Inflammatory macrophage (primary cell): ENCODE measurements at regions not wholly inside any gene's neighbourhood (a gene's known extent, or its start where the extent isn't known, plus 50 kb on each side); places are given as distances from the start of the nearest gene placed in this dataset.

ENCODE experiments used
- DNase-seq, 2 donors: peaks; one replicate each; pipeline ENCODE4 v3.0.0-alpha.2; 2020 to 2022

DNA sequence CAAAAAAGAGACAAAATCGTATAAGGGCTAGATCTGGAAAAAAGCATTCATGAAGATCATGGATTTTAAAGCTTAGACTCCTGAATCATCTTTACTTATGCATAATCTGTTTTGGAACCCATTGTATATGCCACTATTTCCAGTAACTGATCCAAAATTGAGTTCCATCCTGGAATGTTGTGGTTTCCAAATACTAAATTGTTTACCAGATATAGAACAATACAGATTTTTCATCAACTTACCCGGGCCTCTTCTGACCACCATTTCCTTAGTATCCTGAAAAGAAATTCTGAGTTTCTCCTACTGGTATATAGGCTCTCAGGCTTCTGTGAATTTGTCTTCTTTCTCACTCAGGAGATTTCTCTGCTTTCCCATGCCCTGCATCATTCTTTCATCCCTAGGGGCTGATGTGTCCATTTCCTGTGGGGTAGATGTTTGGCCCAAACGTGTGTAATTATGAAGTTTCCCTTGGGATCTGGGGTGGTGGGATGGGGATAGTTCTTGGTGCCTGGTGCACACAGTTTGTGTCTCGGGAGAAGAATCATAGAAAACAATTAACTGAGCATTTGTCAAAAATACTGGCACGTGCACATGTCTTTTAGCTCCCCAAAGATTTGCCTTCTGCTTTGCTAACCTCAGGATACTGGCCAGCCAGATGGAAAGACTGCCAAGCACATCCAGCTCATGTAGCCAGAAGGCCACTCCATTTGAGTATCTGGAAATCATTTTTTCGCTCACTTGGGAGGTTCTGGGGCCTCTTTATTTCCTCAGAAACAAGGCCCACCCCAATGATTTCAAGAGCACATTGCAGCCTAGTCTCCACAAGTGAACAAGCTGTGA lies 127.8 kb downstream of the NTMT2 start:
- no peak for DNase-seq

DNA sequence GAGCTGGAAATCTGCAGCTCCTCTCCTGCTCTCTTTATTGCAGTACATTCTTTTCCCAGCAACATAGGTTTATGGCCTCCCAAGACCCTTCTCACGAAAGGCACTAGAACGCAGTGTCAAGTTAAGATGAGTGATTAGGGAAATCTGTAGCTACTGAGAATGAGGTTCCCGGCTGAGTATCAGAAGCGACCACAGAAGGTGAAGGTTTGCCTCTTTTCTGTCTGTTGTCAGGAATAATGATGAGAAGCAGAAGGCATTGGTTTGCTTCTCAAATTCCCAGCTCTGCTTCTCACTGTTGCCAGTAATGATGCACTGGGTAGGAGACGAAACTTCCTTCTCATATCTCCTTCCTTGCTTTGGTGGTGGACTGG lies 128.4 kb downstream of the NTMT2 start:
- no peak for DNase-seq

- DNase-seq = no peak
Observed at GRCh38 chr1:170277985-170278384, 132.2 kb downstream of the NTMT2 start.

DNA sequence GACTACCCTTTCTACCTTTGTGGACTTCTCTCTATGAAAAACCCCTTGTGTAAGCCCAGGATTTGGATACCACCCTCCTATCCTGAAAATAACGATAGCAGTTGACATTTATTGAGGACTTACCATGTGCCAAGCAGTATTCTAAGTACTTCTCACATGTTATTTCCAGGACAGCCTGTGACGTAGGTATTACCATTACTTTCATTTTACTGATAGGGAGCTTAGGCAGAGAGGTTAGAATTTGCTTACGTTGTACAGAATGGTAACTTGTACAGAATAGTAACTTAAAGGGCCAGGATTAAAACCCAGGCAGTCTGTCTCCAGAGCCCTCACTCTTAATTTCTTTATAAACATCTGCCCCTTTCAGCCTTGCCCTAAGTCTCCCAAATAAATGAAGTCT lies 138.3 kb downstream of the NTMT2 start:
- no peak for DNase-seq

DNA sequence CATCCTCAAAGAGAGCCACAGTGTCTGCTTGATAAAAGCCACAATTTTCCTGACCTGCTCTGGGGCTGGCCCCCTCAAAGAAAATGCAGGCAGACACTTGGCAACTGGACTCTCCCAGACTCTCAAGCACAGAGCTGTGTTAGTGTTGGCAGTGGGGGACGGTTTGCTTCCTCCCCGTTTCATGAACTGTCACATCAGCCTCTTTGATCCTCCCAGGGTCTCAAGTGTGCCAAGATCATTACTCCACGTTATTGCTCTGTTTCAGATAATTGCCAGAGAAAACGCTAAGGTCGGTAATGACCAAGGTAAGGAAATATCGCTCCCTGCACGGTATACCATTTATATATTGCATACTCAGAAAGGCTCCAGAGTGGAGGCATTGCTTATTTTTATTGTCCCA lies 138.8 kb downstream of the NTMT2 start:
- DNase-seq = no peak

GRCh38 chr1:170284951-170285350 lies 139.2 kb downstream of the NTMT2 start:
- DNase-seq = no peak

DNA sequence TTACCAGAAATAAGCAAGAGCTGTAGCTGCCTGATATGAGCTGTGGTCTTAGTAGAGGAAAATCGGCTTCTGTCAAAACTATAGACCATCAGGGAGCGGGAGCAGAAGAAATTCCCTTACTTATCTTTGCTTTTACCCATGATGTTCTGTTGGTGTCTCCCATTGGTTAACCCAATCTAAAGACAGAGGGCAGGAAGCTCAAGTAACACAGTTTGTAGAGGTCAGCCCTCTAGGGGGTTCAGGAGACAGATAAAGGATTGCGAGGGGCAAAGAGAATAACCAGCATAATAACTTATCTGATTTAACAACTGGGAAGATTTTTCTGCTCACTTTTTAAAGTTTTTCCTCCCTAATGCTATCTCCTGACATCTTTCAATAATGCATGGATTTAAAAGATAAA lies 142.4 kb downstream of the NTMT2 start:
- no peak for DNase-seq

DNA sequence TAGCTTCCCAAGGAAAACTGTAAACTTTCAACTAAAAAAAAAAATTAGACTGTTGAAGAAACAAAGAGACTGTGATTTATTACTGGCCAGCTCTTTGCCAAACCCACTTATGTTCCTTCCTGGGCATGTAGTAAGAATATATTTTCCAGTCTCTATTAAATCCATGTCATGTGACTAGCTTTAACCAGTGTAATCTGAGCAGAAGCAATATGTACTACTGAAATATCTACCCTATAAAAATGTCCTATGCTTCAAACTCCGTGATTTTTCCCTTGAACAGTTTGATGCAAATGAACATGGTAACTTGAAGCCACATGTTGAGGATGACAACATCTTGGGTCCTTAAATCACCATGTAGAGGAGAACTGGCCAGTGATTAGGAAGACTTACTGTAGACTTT lies 144.5 kb downstream of the NTMT2 start:
- DNase-seq = no peak

- no peak for DNase-seq
Observed at GRCh38 chr1:170290991-170291390, 145.2 kb downstream of the NTMT2 start.

GRCh38 chr1:170291516-170291915 lies 145.8 kb downstream of the NTMT2 start:
- DNase-seq = no peak

DNA sequence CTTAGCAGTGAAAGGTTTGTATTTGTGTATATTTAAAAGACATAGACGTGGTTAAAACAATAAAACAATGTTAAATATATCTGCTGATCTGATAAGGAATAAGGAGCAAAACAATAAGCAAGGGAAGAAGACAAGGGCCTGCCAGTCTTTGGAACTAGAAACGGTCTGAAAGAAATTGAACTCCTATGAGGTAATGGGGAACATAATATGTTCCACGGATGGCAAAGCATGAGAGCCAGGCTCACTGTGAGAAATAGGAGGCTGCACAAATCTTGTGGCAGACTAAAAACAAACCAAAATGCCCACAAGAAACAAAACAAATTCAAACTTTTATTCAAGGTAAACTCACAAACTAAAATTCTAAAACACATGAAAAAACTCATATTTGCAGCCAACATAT lies 150.5 kb downstream of the NTMT2 start:
- no peak for DNase-seq

DNA sequence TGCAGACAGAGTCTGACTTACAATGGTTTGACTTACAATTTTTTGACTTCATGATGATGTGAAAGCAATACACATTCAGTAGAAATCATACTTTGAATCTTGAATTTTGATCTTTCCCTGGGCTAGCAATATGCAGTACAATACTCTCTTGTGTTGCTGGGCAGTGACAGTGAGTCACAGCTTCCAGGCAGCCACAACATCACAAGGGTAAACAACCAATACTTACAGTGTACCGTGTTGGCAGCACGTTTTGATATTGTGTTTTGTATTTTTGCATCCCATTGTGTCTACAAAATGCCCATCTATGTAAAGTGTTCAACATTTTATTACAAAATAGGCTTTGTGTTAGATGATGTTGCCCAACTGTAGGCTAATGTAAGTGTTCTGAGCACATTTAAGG lies 150.9 kb downstream of the NTMT2 start:
- DNase-seq = no peak

DNA sequence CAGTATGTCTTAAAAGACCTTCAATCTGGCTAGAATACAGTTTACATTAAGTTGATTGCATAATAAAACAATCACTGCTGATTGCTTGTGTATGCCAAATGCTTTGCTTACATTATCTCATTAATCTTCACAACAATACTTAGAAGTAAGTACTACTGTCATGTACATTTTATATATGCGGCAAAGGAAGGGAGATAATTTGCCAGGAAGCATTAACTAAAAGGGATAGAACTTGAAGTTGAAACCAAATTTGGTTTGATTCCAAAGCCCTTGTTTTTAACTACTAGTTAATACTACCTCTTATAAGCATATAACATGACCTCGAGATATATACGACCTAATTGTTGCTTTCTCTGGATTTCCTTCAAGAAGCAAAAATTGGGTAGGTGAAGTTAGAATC lies 155.8 kb downstream of the NTMT2 start:
- DNase-seq = no peak

- DNase-seq = no peak
Observed at GRCh38 chr1:170303034-170303433, 157.3 kb downstream of the NTMT2 start.

DNA sequence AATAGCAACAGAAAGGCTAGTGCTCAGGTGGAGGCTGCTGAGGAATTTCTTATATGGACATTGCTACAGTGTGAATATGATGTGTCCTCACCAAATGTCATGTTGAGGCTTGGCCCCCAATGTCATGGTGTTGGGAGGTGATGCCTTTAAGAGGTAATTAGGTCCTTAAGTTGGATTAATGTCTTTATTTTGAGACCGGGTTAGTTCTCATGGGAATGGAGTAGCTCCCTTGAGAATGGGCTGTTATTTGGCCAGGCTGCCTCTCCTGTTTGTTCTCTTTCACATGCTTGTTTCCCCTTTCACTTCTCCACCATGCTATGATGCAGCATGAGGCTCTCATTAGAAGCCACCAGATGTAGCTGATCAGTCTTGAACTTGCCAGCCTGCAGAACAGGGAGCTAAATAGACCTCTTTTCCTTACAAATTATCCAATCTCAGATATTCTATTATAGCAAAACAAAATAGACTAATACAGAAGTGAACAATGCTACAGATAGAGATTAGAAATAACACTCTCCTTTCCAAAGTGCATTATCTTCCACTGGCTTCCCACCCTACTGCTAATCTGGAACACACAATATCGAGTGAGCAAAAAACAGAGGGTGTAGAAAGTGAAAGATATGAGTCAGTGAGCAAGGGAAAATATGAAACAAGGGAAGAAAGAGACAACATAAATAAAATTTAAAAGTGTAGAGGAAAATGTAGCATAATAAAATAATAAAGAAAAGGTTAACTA lies 160.2 kb downstream of the NTMT2 start:
- no peak for DNase-seq

- no peak for DNase-seq
Observed at GRCh38 chr1:170306513-170306910, 160.8 kb downstream of the NTMT2 start.

DNA sequence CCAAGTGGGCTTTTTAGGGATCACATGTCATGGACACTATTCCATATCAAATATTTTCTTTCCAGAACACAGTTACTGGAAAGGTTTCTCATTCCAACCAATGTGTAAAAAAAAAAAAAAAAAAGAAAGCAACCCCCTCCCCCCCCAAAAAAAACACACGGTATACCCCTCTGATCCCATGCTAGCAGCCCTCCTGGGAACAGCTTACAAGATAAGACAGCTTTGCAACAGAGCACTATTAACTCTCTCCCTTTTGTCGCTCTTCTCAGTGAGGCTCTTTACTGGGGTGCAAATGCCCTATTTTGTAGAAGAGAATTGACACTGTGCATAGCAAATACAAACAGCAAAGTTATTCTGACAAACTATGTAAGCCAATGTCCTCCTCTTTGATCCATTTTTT lies 161.2 kb downstream of the NTMT2 start:
- DNase-seq = no peak

GRCh38 chr1:170307426-170307825 lies 161.7 kb downstream of the NTMT2 start:
- DNase-seq = no peak

GRCh38 chr1:170309389-170310013 lies 163.7 kb downstream of the NTMT2 start:
- no peak for DNase-seq

GRCh38 chr1:170310014-170310405 lies 164.3 kb downstream of the NTMT2 start:
- DNase-seq = no peak

DNA sequence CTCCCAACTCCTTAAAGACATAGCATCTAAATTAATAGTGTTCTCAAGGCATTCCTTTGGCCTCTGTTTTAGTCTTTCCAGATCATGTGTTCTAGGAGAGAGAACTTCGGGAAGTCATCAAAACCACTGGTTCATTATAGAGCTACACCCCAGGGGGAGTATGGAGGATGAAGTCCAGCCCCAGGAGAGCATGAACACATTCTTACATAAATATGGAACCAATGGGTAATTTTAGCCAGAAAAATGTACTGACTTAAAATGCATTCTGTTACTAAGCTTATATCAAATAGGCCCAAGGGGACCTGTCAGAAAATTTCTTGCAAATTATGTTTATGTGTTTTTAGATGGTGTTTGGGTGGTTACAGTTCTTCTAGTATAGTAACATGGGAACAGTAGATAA lies 165.2 kb downstream of the NTMT2 start:
- DNase-seq = no peak

GRCh38 chr1:170313306-170313705 lies 167.5 kb downstream of the NTMT2 start:
- no peak for DNase-seq

GRCh38 chr1:170316270-170316669 lies 170.5 kb downstream of the NTMT2 start:
- no peak for DNase-seq

DNA sequence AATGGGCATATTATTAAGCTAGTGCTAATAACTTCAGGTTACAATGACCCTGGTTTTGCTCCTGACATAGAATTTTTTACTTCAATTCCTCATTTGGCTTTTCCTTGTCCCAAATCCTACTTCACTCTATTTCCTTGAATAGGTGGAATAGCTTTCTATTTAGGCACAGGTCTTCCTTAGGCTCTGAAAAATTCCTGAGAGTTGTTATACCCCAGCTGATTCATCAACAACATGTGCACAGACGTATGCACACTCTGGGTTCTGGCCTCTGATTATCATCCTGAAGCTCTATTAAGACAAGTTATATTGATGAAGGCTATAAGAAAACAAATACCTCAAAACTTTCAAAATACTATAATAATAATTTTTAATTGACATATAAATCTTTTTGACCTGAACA lies 172.4 kb downstream of the NTMT2 start:
- no peak for DNase-seq
